Ishikawa (cell line): ENCODE measurements at regions not wholly inside any gene's neighbourhood (a gene's known extent, or its start where the extent isn't known, plus 50 kb on each side); places are given as distances from the start of the nearest gene placed in this dataset.

Experiments
- EP300 ChIP-seq: IDR thresholded peaks from 2 replicates; pipeline ENCODE4 v1.6.1; 2012; ENCODE audit warnings: borderline replicate concordance
- NFIC ChIP-seq: IDR thresholded peaks from 2 replicates; pipeline ENCODE4 v1.6.1; 2012
- TF ChIP-seq, protein P1 (sequence below): IDR thresholded peaks from 2 replicates; pipeline ENCODE4 v1.6.1; 2012
- TF ChIP-seq, protein P2 (sequence below): IDR thresholded peaks from 2 replicates; pipeline ENCODE4 v1.6.1; 2012; ENCODE audit warnings: low read depth, mild to moderate bottlenecking
- TF ChIP-seq, protein P3 (sequence below): IDR thresholded peaks from 2 replicates; pipeline ENCODE4 v1.6.1; 2012

DNA sequence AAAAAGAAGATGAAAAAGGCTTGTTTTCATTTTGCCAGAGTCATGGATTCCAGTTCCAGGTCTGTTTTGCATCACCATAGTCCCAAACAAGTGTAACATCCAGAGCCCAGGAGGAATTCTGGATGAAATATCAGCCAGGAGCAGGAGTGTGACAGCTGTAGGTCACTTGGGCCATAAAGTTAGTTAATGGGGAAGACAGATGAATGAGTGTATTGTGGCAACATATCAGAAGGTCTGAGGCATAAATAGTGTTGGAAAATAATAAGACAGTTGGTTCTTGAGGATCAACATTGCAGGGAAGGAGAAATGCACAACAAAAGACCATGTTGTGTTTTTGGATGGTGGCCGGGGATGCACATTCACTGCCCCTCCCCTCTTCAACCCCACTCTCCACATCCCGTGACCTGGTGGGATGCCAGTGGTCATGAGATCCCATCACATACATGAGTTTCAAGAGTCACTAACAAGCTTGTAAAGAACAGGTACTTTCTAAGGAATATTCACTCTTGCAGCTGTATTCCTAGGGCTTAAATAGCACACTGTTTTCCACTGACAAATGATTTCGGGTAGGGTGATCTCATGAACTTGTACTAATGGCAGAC lies 83.1 kb upstream of the IGFBP7 start:
- no peak for TF ChIP-seq EP300
- TF ChIP-seq, protein P1, sequence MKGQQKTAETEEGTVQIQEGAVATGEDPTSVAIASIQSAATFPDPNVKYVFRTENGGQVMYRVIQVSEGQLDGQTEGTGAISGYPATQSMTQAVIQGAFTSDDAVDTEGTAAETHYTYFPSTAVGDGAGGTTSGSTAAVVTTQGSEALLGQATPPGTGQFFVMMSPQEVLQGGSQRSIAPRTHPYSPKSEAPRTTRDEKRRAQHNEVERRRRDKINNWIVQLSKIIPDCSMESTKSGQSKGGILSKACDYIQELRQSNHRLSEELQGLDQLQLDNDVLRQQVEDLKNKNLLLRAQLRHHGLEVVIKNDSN, result no peak
- TF ChIP-seq, protein P2, sequence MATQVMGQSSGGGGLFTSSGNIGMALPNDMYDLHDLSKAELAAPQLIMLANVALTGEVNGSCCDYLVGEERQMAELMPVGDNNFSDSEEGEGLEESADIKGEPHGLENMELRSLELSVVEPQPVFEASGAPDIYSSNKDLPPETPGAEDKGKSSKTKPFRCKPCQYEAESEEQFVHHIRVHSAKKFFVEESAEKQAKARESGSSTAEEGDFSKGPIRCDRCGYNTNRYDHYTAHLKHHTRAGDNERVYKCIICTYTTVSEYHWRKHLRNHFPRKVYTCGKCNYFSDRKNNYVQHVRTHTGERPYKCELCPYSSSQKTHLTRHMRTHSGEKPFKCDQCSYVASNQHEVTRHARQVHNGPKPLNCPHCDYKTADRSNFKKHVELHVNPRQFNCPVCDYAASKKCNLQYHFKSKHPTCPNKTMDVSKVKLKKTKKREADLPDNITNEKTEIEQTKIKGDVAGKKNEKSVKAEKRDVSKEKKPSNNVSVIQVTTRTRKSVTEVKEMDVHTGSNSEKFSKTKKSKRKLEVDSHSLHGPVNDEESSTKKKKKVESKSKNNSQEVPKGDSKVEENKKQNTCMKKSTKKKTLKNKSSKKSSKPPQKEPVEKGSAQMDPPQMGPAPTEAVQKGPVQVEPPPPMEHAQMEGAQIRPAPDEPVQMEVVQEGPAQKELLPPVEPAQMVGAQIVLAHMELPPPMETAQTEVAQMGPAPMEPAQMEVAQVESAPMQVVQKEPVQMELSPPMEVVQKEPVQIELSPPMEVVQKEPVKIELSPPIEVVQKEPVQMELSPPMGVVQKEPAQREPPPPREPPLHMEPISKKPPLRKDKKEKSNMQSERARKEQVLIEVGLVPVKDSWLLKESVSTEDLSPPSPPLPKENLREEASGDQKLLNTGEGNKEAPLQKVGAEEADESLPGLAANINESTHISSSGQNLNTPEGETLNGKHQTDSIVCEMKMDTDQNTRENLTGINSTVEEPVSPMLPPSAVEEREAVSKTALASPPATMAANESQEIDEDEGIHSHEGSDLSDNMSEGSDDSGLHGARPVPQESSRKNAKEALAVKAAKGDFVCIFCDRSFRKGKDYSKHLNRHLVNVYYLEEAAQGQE, result no peak
- TF ChIP-seq, protein P3, sequence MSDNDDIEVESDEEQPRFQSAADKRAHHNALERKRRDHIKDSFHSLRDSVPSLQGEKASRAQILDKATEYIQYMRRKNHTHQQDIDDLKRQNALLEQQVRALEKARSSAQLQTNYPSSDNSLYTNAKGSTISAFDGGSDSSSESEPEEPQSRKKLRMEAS, result no peak
- TF ChIP-seq NFIC, result no peak
